Embryonic facial prominence (tissue), 1 donor: ENCODE measurements at regions not wholly inside any gene's neighbourhood (a gene's known extent, or its start where the extent isn't known, plus 50 kb on each side); places are given as distances from the start of the nearest gene placed in this dataset.

Source experiments
- DNase-seq: peaks from one replicate; pipeline ENCODE4 v3.0.0-alpha.2; 2016; ENCODE audit errors: extremely low spot score

DNA sequence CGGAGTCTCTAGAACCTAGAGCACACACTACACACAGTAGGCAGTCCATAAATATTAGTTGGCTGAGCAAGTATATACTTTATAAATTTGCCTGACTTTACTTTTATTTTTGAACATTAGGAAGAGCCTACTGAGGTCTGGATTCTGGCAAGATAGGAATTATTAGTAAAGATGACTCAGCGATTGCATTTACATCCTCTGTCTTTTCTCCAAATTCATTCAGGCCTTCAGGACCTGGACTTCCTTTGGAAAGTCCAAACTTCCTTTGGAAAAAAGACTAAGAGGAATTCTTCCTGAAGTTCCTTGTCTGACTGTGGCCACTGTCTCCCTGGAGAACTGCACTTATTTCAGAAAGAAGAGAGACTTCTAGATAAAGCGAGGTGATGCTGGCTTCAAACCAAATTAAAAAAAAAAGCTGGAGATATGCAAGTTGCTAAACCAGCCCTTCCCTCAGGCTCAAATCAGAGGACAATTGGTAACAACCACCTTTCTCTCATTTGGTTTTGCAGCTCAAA is 251.3 kb downstream of the GAS1 start:
- DNase-seq, result no peak

DNA sequence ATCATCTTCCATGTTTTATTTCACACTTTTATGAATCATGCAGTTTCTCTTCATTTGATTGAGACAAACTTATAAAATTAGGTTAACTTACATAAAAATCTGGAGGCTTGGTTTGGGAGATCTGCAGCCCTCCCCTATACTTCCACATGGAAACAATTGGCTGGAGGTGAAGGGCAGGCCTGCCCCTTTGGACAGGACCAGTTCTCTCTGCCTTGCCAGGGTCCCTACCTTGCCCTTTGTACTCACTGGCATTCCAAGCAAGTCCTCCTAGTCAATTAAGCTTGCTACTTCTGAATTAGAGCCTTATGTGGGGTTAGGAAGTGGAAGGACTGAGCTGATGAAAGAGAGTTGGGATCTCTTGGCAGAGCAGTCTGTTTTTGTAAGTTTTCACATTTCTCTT is 257.3 kb downstream of the GAS1 start:
- DNase-seq, result no peak

DNA sequence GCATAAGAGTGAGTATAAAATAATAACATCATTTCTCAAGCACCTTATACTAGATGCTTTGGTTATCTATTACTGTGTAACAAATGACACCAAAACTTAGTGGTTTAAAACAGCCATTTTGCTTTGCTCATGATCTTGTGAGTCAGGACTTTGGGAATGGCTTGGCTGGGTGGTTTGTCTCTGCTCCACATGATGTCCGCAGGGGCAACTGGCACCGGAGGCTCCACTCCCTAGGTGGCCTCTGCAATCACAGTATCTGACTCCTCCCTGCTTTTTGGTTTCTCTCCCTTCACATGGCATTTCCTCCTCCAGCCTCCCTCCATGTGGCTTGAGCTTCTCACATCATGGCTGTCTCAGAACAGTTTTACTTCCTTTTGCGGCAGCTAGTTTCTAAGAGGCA is 259.5 kb downstream of the GAS1 start:
- no peak for DNase-seq

DNA sequence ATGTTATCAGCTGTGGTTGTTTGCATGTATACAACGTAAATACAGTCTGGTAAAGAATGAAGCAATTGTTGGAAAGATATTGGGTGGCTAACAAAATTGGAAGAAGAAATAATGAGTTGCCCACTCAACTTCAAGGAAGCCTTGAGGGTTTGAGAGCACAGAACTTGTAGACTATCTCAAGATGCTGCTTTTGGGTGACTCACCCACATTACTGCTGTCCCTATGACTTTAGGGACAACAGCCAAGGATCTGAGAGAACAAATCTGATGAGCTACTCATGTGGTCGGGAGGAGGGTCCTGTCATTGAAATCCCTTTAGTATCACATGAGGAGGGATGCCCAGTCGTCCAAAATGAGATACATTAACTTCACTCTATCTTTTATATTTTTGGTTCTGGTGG is 261.8 kb downstream of the GAS1 start:
- no peak for DNase-seq

DNA sequence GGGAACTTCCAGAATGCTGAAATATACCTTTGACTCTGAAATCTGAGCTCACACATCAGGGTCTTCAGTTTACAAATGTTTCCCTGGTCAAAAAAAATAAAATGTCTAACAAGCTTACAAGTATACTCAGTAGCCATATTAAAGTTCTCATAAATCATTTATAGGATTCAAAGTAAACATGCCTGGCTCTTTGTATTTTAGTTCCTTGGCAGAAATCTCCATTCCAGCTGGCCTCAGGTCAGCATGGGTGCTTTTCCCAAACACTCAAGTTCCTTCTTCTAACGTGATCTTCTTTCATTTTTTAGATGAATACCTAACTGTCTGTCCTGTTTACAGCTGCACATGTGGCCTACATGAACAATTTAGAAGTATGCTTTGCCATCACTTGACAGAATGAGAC is 263.2 kb downstream of the GAS1 start:
- DNase-seq, result no peak

DNA sequence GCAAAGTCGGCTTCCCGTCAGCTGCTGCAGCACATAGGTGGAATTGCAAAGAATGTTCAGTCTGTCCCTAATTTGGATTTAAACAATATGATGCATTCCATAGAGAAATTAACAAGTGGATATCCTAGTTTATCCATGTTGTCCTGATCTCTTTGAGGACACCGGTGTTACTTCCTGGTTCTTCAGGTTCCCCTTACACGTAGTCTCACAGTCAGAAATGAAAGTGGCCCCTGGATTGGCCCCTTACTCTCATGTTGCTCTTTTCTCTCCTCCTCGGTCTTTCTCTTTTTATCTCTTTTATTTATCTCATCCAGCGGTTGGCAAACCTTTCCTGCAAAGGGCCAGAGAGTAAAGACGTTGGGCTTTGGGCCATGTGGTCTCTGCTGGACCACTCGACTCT is 265.1 kb downstream of the GAS1 start:
- no peak for DNase-seq

DNA sequence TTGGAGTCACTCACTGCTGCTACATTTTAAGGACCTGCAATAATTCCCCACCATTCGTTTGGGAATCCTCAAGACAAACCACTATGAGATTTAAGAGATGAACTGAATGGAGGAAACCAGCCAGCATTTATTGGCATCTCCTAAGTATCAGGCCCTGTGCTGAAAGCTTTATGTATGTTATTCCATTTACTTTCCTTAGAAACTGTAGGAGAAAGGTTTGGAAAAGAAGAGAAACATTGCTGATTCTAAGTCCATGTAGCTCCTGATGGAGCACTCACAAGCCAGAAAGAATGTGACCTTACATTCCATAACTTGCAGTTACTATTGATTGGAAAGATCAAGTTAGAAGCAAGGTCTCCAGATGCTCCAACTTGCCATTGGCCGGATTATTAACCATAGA is 267.4 kb downstream of the GAS1 start:
- no peak for DNase-seq

DNA sequence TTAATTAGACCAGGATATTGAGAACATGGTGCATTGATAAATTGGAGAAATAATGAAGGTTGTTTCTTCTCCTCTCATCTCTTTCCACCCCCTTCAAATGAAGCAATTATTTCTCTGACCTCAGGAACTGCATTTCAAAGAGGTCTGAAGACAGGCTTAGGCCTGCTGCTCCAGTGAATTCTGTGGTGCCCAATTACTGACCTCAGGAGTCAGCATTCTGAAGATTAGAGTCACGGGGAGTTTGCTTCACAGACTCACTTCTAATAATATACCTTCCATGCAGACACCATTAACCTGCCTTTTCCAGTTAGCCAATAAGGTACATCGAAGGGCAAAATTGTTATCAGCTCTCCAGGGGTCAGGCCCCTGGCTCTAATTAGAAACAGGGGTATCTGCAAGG is 270.9 kb downstream of the GAS1 start:
- no peak for DNase-seq

DNA sequence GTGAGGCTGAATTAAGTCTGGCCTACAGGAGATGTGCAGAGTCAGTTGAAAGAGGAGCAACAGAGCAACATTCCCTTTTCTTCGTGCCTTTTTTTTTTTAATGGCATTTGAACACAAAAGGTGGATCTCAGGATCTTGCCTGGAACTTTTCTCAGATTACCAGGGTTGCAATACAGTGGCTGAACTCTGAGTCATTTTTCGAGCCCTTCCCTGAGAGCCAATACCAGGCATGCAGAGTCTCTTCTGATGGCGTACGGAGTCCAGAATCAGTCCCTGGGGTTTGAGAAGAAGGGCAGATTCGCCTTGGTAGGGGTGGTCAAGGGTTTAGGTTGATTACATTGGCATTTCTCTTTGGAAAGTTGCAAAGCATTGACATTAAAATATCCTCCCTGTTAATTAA is 271.5 kb downstream of the GAS1 start:
- DNase-seq, result no peak

DNA sequence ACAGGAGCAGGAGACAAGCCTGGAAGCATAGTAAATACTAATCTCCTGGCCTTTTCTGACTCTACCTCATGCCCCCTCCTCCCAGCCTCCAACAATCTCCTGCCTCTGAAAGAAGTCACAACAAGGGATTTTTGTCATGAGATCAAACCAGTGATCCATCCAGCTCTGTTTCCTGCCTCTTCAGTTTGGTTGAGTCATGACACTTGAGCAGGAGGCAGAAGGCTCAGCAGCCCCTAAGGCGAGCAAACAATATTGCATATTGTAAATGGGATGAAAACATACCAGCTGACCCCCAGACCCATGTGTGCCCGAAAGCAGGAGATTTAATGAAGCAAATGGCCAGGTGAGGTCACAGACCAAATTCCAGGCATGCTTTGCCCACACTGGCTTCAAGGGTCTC is 272.8 kb downstream of the GAS1 start:
- DNase-seq, result no peak

DNA sequence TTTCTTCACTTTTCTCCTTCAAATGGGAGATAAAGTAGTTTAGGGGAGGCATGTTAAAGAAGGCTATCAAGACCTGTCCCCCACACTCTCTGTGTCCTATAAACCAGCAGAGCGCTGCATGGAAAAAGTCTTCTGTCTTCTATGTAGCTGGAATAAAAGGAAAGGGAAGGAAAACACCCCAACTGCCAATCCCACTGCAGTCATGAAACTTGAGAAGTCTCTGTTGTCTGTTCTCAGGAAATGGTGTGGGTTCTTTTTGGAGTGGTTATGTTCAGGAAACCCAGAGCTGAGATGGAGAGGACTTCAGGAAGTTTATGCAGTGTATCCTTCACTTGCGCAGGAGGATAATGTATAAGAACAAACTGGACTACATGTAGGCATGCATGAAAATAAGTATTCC is 274.3 kb downstream of the GAS1 start:
- no peak for DNase-seq

DNA sequence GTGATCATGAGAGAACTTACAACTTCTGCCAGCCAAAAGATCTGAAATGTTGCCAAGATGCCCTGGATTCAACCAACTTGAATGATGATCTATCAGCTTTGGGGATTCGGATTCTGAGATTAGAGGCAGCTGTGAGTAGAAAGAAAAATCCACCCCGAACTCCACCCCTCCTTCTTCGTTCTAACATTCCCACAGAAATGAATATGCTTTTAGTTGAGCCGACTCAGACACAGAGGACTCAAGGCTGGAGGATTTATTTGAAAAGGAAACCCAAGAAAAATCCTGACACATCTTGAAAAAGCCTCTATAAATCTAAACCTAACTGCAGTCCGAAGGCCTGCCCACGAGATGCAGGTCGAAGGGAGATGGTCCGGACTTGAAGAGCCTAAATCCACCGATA is 275.0 kb downstream of the GAS1 start:
- DNase-seq, result no peak

DNA sequence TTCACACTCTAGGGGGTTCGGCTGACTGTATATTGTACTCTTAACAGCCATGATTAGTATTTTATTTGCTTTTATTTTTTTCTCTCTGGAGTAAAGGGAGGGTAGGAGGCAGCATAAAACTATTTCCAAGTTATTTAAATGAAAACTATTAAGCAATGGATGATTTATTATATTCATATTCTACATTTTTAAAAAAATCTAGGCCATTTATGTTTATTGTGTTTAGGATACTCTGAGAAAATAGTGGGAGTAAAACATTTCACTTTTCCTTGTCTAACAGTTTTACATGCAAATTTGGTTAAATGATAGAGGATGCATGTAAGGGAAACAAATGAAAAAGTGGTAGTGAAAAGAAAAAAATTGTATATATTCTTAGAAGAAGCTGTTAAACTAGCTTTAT is 276.3 kb downstream of the GAS1 start:
- DNase-seq, result no peak

DNA sequence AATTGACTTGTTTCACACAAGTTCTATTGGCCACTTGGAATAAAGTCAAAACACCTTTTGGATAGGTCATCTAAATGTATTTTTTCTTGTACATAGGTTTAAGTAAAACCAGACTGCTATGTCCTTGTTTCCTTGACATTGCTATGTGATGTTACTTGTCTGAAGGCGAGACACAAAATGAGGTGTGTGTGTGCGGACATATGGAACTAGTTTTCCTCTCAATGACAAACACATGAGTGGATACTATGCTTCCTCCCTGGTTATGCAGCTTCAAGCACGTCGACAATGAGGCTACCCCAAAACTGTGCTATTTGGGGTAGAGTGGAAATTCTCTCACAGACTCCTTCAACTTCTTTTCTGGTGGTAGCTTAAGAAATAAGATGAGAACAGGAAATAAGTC is 276.8 kb downstream of the GAS1 start:
- no peak for DNase-seq

DNA sequence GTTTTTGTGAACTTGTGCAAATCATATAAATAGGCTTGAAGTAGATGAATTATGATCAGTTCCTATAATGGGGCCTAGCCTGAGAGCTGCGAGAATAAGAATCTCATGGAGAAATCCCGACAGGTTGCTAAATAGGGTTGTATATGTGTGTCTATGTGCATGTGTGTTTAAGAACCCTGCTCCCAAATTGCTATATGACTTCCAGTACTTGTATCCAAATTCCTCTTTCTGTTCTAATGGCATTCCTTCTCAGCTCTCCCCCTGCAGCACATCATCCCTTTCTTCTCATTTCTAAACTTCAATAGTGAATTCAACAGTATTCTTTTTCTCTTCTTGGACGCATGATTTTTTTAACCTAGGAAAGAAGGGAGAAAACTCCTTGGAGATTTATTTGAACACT is 277.2 kb downstream of the GAS1 start:
- no peak for DNase-seq

DNA sequence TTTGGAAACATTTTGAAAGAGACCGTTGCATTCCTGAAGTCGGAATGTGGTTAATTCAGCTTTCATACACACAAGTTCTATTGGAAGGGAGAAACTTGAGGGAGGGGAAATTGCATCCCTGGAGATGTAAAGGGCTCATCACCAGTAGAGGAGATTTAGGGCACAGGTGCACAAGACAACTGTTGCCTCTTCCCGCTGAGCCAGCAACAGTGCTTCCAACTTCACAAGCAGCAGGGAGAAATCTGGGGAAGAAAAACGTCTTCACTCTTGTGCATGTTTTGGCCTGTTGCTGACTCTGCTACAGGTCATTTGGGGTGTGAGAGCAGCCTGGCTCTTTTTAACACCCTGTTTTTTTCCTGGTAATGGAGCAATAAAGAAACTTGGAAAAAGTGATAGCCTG is 277.9 kb downstream of the GAS1 start:
- DNase-seq, result no peak

DNA sequence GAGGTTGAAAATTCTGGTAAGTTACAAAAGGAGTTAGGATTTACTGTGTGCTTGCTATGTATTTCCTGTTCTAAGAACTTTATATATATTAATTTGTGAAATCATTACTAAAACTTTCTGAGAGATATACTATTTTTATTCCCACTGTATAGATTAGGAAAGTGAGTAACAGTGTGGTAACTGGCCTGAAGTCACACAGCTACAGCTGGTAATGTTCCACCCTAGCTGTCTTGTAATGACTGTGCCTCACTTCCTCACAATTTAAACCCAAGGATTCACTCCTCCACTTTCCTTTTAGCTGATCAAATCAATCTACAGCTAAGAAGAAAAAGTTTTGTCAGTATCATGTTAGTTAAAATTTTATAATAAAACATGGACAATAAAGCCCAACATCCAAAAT is 278.8 kb downstream of the GAS1 start:
- DNase-seq, result no peak

DNA sequence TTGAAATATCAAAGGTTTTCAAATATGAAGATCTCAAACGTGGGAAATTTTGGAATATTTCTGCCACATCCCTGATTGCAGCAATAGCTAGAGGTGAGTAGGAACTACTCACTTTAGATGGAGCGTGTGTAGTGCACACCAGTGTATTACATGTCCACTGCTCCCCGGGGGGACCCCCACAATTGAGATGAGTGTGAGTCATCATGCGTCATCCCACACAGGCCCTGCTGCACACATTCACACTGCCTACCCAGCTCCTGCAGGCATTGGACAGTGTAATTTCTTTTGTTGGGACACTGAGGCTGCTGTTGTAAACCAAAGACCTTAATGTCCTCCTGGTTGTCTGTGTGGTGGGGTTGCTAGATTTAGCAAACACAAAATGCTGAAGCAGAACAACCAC is 280.0 kb downstream of the GAS1 start:
- no peak for DNase-seq

DNA sequence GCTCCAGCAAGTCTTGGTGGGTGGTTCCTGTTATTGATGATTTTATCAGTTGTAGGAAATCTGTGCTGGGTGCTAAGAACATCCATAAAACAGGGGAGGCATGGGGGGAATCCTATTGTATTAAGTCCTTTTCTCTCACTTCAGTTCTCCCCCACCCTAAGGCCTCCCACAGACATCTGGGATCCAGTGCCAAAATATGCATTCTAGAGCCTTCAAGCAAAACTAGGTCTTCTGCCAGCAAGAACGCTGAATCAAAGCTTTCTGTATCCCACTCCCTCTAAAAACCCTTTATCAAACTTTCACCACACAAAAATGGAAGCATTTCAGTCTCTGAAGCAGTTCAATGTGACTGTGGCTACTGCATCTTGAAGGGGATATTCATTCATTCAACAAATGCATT is 281.9 kb downstream of the GAS1 start:
- no peak for DNase-seq

DNA sequence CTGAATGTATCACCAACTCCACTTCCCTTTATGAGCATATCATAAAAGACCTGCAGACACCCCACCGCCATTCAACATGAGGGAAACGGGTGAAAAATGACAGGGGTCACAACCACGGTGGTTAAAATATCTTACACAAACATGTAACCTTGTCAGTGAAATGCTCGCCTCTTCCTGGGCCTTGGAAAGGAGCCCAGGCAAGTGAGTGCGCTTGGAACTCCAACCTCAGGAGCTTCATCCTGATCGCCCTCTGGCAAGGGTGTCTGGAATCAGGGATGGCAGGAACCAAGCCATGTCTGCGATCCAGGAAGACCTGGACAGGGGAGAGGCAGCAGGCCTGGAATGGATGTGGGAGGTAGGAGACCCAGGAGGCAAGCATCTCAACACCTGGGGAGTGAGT is 282.7 kb downstream of the GAS1 start:
- no peak for DNase-seq

DNA sequence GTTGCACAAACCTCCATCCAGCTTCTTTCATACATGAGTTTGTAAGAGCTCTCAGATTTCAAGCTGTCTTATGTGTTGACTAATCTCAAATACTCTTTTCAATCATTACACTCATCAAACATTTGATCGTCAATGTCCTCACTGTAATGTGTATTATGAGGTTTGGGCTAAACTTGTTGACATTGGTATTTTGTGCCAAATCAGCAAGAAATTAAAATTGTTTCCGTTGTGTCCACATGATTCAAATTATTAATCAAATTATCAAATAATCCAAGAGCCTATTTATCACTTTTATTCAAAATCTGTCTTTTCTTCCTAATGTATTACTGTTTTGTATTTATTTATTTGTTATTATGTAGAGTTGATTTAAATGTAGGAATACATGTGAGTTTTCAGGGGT is 283.4 kb downstream of the GAS1 start:
- no peak for DNase-seq

DNA sequence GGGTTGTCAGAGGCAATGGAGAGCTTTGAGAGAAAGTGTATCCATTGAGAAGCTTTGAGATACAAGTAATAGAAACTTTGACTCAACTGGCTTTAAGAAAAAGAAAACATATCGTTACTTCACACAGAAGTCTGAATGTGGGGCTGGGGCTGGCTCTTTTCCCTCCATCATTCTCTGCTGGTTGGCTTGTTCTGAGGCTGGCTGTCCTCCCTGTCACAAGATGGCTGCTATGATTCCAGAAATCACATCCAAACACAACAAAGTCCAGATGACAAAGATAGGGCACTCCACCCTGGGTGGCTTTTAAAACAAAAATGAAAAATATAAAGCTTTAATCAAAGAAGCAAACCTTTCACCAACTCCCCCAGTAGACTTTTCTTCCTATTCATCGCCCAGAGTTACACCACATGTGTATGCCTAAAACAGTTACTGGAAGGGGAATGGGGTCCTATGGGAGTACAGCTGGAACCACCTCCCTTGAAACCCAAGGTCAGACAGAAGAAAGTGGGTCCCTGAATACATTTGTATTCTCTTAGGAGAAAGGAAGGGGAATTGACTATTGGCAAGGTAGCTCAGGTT is 284.3 kb downstream of the GAS1 start:
- DNase-seq, result no peak

DNA sequence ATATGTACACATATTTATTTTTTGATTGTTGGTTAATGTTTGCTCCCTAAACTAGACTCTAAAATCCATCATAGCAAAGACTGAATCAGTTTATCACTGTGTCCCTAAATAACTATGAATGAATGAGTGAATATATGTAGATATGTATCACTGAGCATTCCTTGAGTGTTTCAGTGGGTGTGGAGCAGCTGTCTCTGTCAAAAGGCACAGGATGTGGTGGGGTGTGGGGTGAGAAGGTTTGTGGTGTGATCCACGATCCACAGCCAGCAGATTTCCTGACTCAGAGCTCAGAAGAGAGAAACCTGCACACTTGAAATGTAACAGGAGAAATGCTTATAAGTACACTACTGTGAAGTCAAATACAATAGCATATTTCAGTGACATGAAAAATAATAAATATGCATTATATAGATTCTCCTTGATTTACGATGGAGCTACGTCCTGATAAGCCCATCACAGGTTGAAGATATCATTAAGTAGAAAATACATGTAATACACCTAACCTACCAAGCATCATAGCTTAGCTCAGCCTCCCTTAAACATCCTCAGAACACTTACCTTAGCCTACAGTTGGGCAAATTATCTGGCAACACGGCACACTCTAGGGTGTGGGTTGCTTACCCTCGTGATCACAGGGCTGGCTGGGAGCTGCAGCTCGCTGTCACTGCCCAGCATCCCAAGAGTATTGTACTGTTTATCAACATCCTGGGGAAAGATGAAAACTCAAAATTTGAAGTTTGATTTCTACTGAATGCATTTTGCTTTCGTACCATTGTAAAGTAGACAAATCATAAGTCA is 287.0 kb downstream of the GAS1 start:
- no peak for DNase-seq
